AG08396 (cell line): ENCODE measurements at regions not wholly inside any gene's neighbourhood (a gene's known extent, or its start where the extent isn't known, plus 50 kb on each side); places are given as distances from the start of the nearest gene placed in this dataset.

Source experiments
- DNase-seq: peaks from one replicate; pipeline ENCODE4 v3.0.0; 2012; ENCODE audit warnings: low spot score, mixed read lengths

DNA sequence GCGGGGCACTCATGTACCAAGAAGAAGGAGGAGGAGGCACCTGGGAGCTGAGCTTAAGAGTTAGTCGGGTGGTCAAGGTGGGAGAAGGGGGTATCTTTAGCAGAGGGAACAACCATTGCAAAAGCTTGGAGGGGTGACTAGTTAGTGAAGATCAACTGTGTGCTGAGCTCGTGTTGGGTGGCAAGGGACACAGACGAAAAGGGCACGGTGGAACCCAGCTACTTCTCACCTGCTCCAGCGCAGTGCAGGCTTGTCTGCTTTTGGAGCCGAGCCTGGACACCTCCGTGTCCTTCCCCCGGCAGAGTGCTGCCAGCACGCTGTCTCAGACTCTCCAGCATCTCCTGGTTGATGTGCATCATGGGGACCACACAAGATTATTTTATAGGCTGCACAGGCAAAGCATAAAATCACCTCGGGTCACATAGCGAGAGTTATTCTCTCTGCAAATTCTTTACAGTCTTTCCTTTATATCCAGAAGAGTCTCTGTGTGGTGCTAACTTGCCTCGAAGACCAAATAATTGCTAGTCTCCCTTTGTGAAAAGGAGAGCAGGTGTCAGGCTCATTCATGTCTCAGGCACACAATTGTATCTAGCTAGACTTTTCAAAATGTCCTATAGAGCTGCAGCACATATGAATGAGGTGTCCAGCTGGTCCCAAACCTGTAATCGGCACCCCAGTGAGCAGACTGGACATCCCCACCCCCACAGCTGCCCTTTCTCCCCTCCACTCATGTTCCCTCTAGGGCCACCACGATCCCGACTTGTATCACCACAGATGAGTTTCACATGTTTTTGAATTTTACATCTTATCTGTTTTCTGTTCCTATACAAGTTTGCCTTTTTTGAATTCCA is 123.4 kb downstream of the CEBPB start:
- no peak for DNase-seq

DNA sequence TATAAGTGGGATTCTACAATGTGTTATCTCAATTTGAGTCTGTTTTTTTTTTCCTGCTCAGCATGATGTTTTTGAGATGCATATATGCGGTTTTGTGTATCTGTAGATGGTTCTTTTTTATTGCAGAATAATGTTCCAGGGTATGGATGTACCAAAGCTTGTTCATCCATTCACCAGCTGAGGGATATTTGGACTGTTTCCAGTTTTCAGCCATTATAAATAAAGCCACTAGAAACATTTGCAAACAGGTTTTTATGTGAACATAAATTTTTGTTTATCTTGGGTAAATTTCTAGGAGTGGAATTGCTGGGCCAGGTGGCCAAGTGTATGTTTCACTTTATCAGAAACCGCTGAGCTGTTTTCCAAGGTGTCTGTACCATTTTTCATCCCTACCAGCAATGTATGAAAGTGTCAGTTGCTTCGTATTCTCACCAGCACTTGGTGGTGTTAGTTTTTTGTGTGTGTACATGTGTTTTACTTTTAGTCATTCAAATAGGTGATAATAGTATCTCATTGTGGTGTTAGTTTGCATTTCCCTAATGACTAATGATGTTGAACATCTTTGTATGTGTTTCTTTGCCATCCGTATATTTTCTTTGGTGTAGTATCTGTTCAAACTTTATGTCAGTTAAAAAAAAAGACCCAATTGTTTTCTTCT is 124.2 kb downstream of the CEBPB start:
- no peak for DNase-seq

DNA sequence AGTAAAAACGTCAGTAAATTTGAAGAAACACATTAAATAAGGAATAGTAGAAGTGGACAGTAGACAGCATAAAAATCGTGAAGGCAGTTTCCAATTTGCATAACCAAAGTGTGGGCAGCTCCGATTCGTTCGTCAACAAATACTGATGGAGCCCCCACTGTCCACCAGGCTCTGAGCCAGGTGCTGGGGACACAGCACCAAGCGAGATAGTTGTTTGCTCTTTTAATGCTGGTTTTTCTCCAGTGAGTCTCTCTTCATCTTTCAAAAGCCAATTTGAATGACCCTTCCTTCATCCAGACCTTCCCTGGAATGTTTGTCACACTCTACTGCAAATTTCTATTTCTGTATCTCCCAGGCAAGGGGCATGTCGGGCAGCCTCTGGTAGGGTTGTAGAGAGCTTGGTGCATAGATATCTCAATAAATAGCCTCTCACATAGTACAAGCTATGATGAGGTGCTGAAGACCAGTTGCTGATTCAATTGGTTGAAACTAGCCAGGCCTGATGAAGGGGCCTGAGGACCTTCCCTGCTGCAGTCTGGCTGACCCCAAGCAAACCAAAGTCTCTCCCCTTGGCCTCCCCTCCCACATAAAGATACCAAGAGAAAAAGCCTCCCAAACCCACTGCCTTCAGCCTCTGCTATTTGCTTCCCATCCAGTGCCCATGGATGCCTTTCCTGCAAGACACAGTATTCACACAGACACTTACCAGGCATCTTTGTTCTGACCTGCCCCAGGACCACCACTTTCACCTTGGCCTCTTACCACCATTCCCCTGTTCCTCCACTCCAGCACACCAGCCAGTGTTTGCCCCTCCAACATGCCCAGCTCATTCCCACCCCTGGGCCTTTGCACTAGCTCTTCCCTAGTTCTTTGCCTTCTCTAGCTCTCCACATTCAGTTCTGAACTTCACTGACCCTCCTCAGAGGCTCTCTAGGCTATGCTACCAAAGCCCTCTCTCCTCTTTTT is 125.2 kb downstream of the CEBPB start:
- no peak for DNase-seq

DNA sequence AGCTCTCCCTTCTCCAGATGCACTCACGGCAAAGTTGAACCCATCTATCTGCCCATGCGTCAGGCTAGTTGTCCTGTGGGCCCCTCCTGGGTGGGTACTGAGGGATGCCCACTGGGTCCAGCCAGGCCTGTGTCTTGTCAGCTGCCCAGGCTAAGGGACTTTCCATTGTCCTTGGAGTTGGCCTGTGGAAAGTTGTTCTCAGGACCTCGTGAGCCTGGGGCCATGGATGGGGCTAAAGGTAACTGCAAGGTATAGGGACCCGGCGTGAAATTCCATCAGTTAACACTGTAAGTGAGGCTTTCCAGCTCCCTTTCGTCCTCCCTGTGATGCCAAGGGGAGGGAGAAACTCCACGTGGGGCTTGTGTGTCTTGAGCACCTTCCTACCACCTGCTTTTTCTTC is 126.5 kb downstream of the CEBPB start:
- DNase-seq, result no peak

DNA sequence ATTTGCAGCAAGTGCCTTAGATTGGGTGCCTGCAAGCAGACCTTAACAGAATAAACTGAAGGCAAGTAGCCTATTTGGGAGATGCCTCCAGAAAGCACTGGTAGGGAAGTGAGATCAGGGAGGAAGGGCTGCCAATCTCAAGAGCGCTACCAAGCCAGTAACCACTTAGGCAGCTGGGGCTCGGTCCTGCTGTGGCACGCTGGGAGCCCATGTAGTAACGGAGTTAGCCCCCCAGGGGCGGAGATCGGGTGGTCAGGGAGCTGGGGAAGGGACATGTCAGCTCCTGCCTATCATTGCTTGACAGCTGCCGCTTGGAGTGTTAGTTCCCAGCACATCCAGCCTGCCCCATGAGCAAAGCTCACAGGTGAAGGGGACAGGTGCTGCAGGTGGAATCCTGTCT is 127.0 kb downstream of the CEBPB start:
- DNase-seq, result no peak

DNA sequence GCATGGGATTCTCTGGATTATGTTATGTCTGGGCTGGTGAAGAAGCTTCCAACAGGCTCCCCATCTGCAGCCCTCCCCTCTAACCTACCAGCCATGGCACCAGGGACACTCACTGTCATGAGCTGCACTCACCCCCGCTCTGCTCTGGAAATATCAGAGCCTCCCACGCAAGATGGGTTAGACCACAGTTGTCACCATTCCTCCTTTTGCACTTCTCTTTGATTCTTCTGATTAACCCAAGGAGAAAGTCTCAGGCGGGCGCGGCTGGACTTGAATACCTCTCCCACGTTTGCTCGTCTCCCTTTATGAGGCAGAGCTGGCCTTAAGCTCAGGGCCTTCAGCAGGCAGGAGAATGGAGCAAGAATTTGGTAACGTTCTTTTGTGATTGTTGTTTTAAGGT is 128.1 kb downstream of the CEBPB start:
- DNase-seq, result no peak

DNA sequence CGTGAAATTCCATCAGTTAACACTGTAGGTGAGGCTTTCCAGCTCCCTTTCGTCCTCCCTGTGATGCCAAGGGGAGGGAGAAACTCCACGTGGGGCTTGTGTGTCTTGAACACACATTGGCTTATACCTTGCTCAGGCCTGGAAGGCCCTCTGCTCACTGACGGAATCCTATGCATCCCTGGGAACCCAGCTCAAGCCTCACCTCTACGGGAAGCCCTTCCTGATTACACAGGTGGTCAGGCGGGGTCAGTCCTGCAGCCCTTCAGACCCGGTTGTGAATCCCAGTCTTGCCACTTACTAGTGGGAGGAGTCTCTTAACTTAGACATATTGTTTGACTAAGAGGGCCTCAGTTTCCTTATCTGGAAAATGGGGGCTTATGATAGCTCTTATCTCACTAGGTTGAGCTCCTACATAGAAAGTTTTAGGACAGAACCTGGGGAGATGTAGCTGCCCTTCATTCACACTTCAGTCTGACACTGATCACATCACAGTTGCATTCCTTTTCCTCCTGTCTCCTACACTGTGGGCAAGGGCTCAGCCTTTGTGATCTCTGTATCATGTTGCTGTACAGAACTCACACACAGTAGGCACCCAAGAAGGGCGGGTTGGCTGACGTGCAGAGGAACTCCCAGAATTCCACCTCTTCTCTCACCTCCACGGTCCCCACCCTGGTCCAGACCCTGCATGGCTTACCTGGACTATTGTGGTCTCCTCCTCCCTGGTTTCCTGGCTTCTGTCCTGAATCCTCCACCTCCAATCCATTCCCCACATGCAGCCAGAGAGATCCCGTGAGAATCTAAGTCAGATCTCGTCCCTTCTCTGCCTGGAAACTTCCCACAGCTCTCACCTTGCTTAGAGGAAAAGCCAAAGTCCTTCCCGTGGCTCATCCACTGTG is 129.6 kb downstream of the CEBPB start:
- no peak for DNase-seq

DNA sequence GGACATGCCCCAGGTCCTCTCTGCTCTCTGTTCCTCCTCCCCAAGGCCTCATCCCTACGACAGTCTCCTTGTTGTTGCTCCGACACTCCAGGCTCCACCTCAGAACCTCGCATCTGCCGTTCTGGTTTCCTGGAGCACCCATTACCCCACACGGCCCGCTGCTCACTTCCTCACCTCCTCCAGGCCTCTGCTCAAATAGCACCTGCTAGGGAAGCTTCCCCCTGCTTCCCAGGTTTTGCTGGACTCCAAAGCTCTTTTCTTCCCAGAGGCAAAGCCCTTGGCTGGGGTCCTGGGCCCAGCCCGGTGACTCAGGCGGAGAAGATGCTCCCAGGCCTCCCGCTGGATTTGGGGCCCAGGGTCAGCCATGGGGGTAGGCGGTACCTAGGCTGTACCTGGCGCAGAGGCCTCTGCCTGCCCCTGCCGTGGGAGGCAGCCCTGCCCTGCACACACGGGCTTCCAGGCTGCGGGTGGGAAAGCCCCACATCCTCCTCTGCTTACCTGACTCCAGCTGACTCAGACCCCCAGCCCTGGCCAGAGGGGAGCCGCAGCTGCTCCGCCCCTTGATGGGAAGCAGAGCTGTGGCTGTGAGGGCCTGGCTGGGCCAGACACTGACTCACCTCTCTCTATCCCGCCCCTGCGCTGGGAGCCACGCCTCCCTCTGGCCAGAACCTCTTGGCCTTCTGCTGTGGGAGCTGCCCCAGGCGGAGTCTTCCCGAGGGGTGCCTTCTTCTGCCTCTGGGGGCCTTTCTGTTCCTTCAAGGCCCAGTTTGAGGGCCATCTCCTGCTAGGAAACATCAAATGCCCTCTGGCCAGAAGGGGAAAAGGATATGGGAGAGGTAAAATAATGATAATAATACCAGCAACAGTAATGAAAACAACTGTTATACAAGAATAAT is 130.5 kb downstream of the CEBPB start:
- DNase-seq, result peak; percentile 92

DNA sequence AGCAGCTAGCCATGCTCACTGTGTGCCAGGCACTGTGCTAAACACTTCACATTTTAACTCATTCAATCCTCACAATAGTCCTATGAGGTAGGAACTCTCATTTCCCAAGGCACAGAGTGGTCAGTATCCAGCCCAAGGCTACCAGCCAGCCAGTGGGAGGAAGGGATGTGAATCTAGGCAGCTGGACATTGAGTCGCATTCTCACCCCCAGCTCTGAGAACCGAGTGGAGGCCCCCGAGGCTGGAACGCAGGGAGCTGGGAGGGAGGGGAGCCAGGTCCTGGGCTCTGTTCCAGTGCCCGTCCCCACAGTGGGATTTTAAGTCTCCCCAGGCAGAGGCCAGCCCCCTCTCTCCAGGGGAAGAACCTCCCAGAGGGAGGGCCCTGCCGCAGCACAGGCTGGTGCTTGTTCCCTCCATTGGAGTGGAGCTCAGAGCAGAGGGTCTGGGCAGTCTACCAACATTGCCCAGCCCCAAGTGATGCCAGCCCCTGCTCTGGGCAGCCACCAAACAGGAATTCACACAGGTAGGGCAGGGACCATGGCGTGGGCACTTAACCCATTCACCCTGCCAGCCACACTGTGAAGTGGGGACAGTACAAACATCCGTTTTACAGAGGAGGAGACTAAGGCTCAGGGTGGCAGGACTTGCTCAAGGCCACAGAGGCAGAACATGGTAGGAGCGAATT is 131.3 kb downstream of the CEBPB start:
- no peak for DNase-seq

DNA sequence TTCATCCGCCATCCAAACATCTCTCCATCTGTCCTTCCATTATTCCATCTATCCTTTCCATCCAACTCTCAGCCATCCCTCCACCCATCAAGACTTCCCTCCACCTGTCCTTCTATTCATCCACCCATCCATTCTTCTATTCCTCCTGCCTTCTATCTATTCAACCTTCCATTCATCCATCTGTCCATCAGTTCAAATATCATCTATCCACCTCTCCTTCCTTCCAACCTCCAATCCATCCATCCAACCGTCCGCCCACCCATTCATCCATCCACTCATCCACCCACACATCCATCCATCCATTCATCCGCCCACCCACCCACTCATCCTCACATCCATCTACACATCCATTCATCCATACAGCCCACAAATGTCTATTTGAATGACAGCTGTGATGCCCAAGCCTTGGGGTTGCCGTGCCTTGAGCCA is 132.1 kb downstream of the CEBPB start:
- no peak for DNase-seq

DNA sequence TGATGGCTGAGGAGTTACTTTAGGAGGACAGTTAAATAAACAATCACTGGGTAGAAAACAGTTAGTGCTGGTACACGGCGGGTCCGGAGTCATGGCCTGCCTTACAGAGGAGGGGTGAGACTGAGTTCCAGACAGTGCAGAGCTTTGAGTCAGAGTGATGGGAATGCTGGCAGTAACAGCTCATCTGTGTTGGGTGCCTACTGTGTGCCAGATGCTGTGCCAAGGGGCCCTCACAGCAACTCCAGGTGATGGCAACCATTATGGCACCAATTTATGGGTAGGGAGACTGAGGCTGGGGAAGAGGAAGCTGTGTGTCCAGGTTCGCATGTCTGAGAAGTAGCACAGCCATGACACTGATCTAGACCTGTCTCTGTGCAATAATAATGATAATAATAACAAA is 132.6 kb downstream of the CEBPB start:
- no peak for DNase-seq

DNA sequence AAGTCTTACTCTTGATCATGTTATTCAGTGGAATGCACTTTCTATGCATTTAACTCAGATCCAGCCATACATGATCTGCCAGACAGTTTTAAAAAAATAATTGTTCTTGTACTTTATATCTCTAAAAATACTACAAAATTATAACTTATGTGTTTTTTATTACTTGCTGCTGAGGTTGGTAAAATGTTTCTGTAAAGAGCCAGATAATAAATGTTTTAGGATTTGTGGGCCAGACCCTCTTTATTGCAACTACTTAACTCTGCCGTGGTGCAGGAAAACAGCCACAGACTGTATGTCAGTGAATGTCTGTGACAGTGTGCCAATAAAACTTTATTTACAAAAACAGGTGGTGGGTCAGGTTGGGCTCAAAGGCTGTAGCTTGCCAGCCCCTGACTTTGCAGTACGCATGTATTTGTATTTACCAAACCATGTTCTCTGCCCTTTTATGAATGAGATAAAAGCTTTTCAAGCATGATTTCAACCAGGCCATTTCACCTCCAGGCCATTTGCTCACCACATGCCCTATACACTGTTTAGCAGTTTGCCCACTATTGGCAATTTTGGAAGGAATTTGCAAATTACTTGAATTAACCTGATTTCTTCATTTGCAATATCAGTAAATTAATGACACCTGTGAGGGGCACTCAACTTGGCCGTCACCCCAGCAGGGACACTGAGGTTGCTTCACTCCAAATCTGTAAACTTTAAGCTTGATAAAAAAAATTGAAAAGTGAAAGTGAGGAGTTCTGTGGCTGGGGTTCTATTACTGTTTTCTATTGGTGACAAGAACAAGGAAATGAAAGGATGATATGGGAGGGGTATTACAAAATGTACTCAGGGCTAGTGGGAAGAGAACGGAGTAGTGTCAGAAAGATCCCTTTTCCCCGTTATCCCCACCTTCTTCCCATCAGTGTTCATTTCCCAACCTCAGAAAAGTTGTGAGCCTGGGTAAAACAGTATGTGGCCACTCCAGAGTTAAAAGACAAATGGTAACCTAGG is 133.4 kb downstream of the CEBPB start:
- no peak for DNase-seq

DNA sequence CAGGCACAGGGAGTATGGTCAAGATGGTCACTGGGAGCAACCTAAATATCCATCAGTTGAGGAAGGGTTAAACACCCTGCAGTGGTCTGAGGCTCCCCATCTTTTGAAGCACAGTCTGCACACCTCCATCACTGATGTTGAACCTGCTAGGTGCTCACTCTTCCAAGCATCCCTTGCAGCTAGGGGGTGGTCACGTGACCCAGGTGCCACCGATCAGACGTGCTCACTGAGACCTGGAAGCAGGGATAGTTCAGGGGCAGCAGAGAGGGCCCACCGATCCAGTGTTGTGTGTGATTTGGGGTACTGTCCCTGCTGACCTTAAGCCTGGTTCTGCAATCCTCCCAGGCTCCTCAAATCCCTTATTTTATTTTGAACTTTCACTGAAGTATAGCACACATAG is 134.6 kb downstream of the CEBPB start:
- DNase-seq, result no peak

DNA sequence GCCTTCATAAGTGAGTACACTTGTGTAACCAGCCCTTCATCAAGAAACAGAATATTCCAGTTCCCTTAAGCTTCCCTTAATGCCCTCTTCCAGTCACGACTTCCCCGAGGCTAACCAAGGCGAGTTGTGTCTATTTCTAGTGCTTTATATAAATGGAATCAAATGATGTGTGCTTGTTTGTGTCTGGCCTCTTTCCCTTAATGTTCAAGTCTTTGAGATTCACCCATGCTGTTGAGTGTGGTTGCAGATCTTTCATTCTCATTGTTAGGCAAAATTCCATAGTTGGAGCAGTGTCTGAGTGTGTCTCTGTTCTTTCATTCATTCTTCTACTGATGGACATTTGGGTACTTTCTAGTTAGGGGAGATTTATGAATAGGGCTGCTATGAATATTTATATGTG is 135.0 kb downstream of the CEBPB start:
- no peak for DNase-seq

DNA sequence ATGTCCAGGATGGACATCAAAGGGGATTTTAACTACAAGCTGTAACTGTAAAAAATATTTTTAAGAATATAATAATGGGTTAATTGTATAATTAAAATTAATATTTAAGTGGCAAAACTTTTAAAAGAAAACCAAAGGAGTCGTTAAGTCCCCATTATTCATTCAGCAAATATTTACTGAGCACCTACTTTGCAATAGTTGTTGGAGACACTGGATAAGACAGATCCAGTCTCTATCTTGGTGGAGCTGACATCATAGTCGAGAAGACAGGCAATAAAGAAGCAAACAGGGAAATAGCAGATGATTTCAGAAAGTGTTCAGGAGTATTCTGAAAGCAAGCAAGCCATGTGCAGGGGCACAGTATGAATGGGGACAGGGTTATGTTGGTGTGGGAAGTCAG is 137.0 kb downstream of the CEBPB start:
- no peak for DNase-seq

DNA sequence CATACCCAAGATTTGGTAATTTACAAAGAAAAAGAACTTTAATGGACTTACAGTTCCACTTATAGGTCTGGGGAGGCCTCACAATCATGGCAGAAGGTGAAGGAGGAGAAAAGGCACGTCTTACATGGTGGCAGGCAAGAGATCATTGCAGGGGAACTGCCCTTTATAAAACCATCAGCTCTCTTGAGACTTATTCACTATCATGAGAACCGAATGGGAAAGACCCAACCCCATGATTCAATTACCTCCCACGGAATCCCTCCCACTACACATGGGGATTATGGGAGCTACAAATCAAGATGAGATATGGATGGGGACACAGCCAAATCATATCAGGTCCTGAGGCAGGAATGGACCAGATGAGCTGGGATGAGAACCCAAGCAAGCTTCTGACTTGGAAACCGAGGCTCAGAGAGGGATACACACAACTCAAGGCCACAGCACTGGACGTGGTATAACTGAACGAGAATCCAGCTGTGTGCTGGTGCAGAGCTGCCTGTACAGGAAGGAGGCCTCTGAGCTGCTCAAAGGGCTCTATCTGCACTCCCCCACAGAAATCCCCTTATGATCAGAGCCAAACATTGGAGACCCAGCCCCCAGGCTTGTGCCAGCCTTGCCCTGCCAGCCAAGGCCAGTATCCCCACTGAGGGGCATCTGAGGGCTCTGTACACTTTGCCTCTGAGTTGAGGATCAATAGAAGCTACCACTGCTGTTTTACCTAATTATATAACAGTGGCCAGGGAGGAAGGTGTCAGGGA is 137.8 kb downstream of the CEBPB start:
- no peak for DNase-seq

DNA sequence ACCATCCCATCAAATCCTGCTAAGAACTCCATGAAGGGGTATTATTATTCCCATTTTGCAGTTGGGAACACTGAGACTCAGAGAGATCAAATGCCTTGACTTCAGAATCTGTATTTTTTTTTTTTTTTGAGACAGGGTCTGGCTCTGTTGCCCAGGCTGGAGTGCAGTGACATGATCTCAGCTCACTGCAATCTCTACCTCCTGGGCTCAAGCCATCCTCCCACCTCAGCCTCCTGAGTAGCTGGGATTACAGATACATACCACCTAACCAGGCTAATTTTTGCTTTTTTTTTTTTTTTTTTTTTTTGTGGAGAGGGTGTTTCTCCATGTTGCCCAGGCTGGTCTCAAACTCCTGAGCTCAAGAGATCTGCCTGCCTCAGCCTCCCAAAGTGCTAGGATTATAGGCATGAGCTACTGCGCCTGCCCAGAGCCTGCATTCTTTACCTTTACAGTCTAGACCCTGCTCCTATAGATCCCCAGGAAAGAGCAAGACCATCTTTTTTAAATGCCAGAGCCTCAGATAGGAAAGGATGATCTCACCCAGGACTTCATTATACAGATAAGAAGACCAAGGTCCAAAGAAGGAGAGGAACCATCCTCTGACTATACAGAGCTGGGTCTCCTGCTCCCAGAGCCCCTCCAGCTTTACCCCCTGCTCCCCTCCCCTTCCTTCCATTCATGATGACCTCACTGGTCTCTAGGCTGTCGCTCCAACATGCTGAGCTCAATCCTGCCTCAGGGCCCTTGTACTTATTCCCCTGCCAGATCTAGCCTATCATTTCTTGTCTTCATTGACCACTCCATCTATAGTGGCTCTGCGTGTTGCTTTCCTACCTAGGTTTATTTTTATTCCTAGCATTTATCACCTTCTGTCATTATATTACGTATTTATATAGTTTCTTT is 138.6 kb downstream of the CEBPB start:
- no peak for DNase-seq
